ENCODE measurements at regions not wholly inside any gene's neighbourhood (a gene's known extent, or its start where the extent isn't known, plus 50 kb on each side); places are given as distances from the start of the nearest gene placed in this dataset.

DNA sequence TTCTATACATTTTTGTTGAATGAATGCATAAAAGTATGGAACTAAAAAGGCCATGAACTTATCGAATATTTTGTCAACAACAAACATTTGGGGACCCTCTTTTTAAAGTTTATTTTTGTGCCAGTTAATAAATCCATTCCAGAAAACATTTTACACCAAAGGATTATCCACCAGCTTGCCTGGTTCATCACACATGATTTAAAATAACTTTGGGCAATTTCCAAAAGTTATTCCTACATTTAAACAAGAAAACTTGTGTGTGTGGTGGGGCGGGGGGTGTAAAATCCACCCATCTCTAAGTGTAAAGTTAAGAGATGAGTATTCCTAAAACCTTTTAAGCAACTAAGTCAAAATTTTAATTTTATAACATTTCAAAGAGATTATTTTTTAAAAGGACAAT is 224.5 kb upstream of the SNX7 start:
- Histone ChIP-seq H3K4me3 (no peak overlapping the region), H3K4me1 (ENCODE audit: insufficient read depth) (no peaks in the 10 kb centered on the region), H3K27ac (no peak overlapping the region), H3K4me2 (ENCODE audit: unreplicated experiment) (no peak overlapping the region), H3K9ac (no peak overlapping the region), H3F3A (ENCODE audit: insufficient read depth) (no peaks in the 10 kb centered on the region), H3K9me3 (ENCODE audit: low read depth) (no peaks in the 10 kb centered on the region), H3K27me3 (replicated peaks; ENCODE audit: insufficient read depth) (no peaks in the 10 kb centered on the region), H3K79me2 (ENCODE audit: insufficient read depth) (no peaks in the 10 kb centered on the region), H3K9me2 (ENCODE audit: insufficient read depth) (no peaks in the 10 kb centered on the region), H3K36me3 (ENCODE audit: low read depth) (no peaks in the 10 kb centered on the region), H2AFZ (no peak overlapping the region), H4K20me1 (ENCODE audit: insufficient read depth) (no peaks in the 10 kb centered on the region)
- 19 to 33% methylated on average over 2 of the region's 2 CpGs for WGBS, 2 experiments (ENCODE audit: low coverage in 1 of 2, low lambda C conversion rate in 2 of 2, missing lambda C conversion rate in 2 of 2)
- TF ChIP-seq EZH2 (IDR thresholded peaks at IDR 0.05; ENCODE audit: insufficient read depth, poor library complexity, severe bottlenecking) (no peak), EZH2phosphoT487 (IDR thresholded peaks at IDR 0.05; ENCODE audit: insufficient read depth, low read depth) (no peak)
- no peak for DNase-seq
- in situ Hi-C loops (cut with MboI): no loop called here

DNA sequence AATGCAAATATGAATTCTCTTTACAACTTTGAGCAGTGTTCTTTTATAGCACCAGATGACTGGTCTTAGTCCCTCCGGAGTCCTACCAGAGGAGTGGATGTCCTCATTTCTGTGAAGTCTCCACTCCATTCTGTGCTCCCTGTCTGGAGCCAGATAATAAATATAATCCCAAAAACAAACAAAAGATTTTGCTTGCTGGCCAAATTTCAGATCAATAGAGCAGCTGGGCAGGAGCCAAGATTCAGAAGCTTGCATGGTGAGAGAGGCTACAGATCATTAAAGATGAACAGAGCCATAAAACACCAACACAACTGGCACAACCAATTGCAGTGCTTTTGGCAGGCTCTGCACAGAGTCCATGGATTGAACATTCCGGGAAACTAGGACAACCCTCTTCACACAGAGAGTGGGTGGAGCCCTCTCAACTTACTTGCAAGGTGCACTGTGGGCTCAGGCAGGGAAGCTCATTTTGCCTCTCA is 231.5 kb upstream of the SNX7 start:
- Histone ChIP-seq H3K9me3 (ENCODE audit: low read depth) (no peaks in the 10 kb centered on the region), H3K36me3 (ENCODE audit: low read depth) (no peaks in the 10 kb centered on the region), H3K79me2 (ENCODE audit: insufficient read depth) (no peaks in the 10 kb centered on the region), H2AFZ (no peak overlapping the region), H3K4me2 (ENCODE audit: unreplicated experiment) (no peak overlapping the region), H3K4me3 (no peak overlapping the region), H3F3A (ENCODE audit: insufficient read depth) (no peaks in the 10 kb centered on the region), H3K27me3 (replicated peaks; ENCODE audit: insufficient read depth) (no peaks in the 10 kb centered on the region), H4K20me1 (ENCODE audit: insufficient read depth) (no peaks in the 10 kb centered on the region), H3K9ac (no peak overlapping the region), H3K4me1 (ENCODE audit: insufficient read depth) (no peaks in the 10 kb centered on the region), H3K9me2 (ENCODE audit: insufficient read depth) (0 out of 2 replicates have a peak, but pooled peaks cover 12% of the 10 kb centered on the region), H3K27ac (no peak overlapping the region)
- 29 to 40% methylated on average over 2 of the region's 2 CpGs for WGBS, 2 experiments (ENCODE audit: low coverage in 1 of 2, low lambda C conversion rate in 2 of 2, missing lambda C conversion rate in 2 of 2)
- in situ Hi-C loops (cut with MboI): no loop called here
- no peak for DNase-seq
- TF ChIP-seq EZH2phosphoT487 (IDR thresholded peaks at IDR 0.05; ENCODE audit: insufficient read depth, low read depth) (no peak), EZH2 (IDR thresholded peaks at IDR 0.05; ENCODE audit: insufficient read depth, poor library complexity, severe bottlenecking) (no peak)

DNA sequence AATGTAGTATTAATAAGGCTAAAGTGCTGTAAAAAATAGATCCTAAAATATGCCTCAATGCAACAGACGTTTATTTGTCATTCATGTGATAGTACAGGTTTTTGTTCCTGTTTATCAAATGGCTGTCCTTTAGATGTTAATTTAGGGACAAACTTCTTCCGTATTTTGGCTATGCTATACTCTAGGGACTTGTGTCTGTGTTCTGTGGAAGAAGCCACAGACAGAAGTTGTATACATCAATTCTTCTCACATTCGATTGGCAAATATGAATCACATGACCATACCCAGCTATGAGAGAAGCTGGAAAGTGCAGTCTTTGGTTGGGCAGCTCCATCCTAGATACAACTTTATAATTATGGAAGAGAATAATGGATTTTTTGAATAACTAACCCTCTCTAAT is 232.7 kb upstream of the SNX7 start:
- in situ Hi-C loops (cut with MboI): no loop called here

DNA sequence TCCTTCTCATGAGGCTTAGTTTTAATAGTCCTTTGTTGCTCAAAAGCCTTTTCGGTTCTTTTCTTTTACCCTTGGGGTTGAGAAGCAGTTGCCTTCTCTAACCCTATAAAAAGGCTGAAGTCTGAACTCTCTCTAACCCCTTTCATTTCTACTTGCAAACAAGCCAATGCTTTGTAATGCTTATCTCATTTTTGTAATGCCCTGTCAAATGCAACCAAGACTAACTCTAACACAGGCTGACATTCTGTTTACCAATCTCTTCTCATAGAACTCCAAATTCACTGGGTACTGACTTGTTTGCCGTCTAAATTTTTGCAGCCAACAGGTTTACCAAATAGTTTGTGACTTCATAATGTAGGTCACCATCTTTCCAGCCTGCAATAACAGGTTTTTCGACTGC is 233.9 kb upstream of the SNX7 start:
- H3K36me3 ChIP-seq (ENCODE audit: low read depth): no peaks in the 10 kb centered on the region
- in situ Hi-C loops (cut with MboI): no loop called here

More for the DNA sequence above, 232.7 kb upstream of the SNX7 start:
- Histone ChIP-seq H4K20me1 (ENCODE audit: insufficient read depth) (no peaks in the 10 kb centered on the region), H3K4me1 (ENCODE audit: insufficient read depth) (no peaks in the 10 kb centered on the region), H3K9me3 (ENCODE audit: low read depth) (no peaks in the 10 kb centered on the region), H2AFZ (no peak overlapping the region), H3K9me2 (ENCODE audit: insufficient read depth) (0 out of 2 replicates have a peak, but pooled peaks cover 12% of the 10 kb centered on the region), H3K4me2 (ENCODE audit: unreplicated experiment) (no peak overlapping the region), H3K36me3 (ENCODE audit: low read depth) (no peaks in the 10 kb centered on the region), H3F3A (ENCODE audit: insufficient read depth) (no peaks in the 10 kb centered on the region), H3K27ac (no peak overlapping the region), H3K27me3 (replicated peaks; ENCODE audit: insufficient read depth) (no peaks in the 10 kb centered on the region), H3K9ac (no peak overlapping the region), H3K4me3 (no peak overlapping the region), H3K79me2 (ENCODE audit: insufficient read depth) (no peaks in the 10 kb centered on the region)
- no peak for TF ChIP-seq EZH2phosphoT487 (IDR thresholded peaks at IDR 0.05; ENCODE audit: insufficient read depth, low read depth)
- no peak for TF ChIP-seq EZH2 (IDR thresholded peaks at IDR 0.05; ENCODE audit: insufficient read depth, poor library complexity, severe bottlenecking)
- DNase-seq: no peak
- WGBS, 2 experiments (ENCODE audit: low coverage in 1 of 2, low lambda C conversion rate in 2 of 2, missing lambda C conversion rate in 2 of 2): 90 to 92% methylated on average over 3 of the region's 3 CpGs

GRCh38 chr1:98426092-98426491 is 235.4 kb upstream of the SNX7 start:
- Histone ChIP-seq H3K9me2 (ENCODE audit: insufficient read depth) (0 out of 2 replicates have a peak, but pooled peaks cover 12% of the 10 kb centered on the region), H3K27ac (no peak overlapping the region), H3K79me2 (ENCODE audit: insufficient read depth) (no peaks in the 10 kb centered on the region), H3K9me3 (ENCODE audit: low read depth) (no peaks in the 10 kb centered on the region), H2AFZ (no peak overlapping the region), H4K20me1 (ENCODE audit: insufficient read depth) (no peaks in the 10 kb centered on the region), H3K9ac (no peak overlapping the region), H3K27me3 (replicated peaks; ENCODE audit: insufficient read depth) (no peaks in the 10 kb centered on the region), H3K4me1 (ENCODE audit: insufficient read depth) (no peaks in the 10 kb centered on the region), H3F3A (ENCODE audit: insufficient read depth) (no peaks in the 10 kb centered on the region), H3K4me2 (ENCODE audit: unreplicated experiment) (no peak overlapping the region), H3K36me3 (ENCODE audit: low read depth) (no peaks in the 10 kb centered on the region), H3K4me3 (no peak overlapping the region)
- DNase-seq: no peak
- 83 to 94% methylated on average over 4 of the region's 4 CpGs for WGBS, 2 experiments (ENCODE audit: low coverage in 1 of 2, low lambda C conversion rate in 2 of 2, missing lambda C conversion rate in 2 of 2)
- TF ChIP-seq EZH2phosphoT487 (IDR thresholded peaks at IDR 0.05; ENCODE audit: insufficient read depth, low read depth): no peak
- no peak for TF ChIP-seq EZH2 (IDR thresholded peaks at IDR 0.05; ENCODE audit: insufficient read depth, poor library complexity, severe bottlenecking)
- in situ Hi-C loops (cut with MboI): no loop called here

More for the DNA sequence above, 233.9 kb upstream of the SNX7 start:
- Histone ChIP-seq H3K79me2 (ENCODE audit: insufficient read depth) (no peaks in the 10 kb centered on the region), H3K9me2 (ENCODE audit: insufficient read depth) (0 out of 2 replicates have a peak, but pooled peaks cover 12% of the 10 kb centered on the region), H3K4me1 (ENCODE audit: insufficient read depth) (no peaks in the 10 kb centered on the region), H2AFZ (no peak overlapping the region), H4K20me1 (ENCODE audit: insufficient read depth) (no peaks in the 10 kb centered on the region), H3K4me2 (ENCODE audit: unreplicated experiment) (no peak overlapping the region), H3K9ac (no peak overlapping the region), H3K9me3 (ENCODE audit: low read depth) (no peaks in the 10 kb centered on the region), H3K27me3 (replicated peaks; ENCODE audit: insufficient read depth) (no peaks in the 10 kb centered on the region), H3K27ac (no peak overlapping the region), H3K4me3 (no peak overlapping the region), H3F3A (ENCODE audit: insufficient read depth) (no peaks in the 10 kb centered on the region)
- no peak for DNase-seq
- WGBS, 2 experiments (ENCODE audit: low coverage in 1 of 2, low lambda C conversion rate in 2 of 2, missing lambda C conversion rate in 2 of 2): 73 to 76% methylated on average over 3 of the region's 3 CpGs
- no peak for TF ChIP-seq EZH2phosphoT487 (IDR thresholded peaks at IDR 0.05; ENCODE audit: insufficient read depth, low read depth)
- no peak for TF ChIP-seq EZH2 (IDR thresholded peaks at IDR 0.05; ENCODE audit: insufficient read depth, poor library complexity, severe bottlenecking)
